ENCODE measurements at regions not wholly inside any gene's neighbourhood (a gene's known extent, or its start where the extent isn't known, plus 50 kb on each side); places are given as distances from the start of the nearest gene placed in this dataset.

- no peak for TF ChIP-seq POLR2A (IDR thresholded peaks at IDR 0.05; ENCODE audit: low read length)
- no peak for TF ChIP-seq GATA1 (IDR thresholded peaks at IDR 0.05; ENCODE audit: low read depth, low read length)
Observed at GRCh38 chr4:110751986-110752385, 129.1 kb upstream of the PITX2 start.
